HG03066 (cell line): ENCODE measurements at regions not wholly inside any gene's neighbourhood (a gene's known extent, or its start where the extent isn't known, plus 50 kb on each side); places are given as distances from the start of the nearest gene placed in this dataset.

Experiments
- ATAC-seq: cut with Tn5 transposase; IDR thresholded peaks from one replicate; pipeline ENCODE4 v1.9.1; 2021; ENCODE audit warnings: low read depth; ENCODE audit not compliant: unreplicated experiment

DNA sequence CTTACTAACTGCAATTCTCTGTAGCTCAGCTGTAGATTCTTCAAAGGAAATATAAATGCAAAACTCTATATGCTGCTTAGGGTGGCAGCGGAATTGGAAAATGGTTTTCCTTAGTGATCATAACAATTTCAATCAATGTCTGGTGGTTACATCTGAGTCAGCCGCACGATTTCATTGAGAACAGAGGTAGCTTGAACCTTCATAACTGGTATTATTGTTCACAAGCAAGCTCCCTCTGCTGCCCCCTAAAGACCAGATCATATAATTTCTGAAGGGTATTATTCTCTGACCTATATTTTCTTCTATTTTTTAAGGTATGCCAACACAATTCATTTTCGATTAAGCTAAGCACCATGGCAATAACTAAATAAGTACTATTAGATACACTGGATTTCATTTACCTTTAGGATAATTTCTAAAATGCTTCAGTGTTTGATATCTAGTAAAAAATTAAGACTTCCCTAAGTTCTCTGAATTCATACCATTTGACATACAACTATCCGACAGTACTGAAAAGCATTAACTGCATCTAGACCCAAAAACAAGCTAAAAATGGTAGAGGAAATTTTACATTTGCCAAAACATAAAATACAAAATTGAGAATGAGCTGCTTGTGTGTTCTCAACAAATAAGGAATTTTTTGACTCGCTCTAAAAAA lies 181.1 kb upstream of the SPEF2 start:
- ATAC-seq, result no peak

DNA sequence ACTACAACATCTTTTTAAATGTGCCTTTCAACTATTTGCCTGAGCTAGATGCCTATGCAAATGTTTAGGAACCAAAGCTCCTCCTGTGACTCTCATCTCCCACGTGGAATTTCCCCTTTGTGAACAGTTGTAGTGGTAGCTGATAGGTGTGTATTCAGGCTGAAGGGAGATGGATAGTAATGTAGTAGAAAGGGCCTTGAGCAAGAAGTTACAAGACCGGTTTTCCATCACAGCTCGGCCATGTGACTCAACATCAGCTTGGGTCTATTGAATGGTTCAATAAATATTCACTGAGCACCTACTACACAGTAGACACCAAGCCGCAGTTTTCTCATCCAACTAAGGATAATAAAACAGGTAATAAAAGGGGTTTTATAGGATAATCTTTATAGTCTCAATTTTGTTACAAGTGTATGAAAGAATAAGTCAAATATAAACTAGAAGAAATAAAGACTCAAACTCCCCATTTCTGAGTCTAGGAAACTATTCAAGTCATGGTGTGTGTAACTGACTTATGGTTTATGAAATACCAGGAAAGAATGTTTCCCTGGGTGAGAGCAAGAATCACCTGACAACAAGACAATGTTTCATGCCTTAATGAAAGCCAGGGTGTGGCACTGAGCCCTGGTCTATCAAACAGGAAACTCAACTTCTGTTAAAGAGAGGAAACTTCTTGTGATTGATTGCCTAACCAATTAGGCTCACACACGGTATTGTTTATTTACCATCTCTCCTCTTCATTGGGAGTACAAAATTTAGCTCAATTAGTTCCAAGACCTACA lies 187.1 kb upstream of the SPEF2 start:
- ATAC-seq, result no peak

DNA sequence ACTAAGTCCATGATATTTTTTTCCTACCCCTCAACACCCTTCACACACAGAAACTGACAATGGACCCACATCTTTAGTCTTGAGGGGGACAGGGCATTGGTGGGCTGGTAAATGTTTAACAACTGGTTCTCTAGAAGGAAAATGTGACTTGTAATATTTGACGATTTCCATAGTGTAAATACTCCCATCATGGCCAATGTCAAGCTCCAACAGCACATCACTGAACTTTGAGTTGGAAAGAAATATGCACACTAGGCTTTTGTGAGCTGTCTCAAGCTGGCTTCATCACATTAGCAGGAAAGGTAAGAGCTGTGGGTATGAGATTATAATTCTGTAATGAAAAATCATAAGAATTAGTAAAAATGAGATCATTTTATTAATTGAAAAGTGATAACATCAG lies 189.9 kb upstream of the PRLR start:
- no peak for ATAC-seq

DNA sequence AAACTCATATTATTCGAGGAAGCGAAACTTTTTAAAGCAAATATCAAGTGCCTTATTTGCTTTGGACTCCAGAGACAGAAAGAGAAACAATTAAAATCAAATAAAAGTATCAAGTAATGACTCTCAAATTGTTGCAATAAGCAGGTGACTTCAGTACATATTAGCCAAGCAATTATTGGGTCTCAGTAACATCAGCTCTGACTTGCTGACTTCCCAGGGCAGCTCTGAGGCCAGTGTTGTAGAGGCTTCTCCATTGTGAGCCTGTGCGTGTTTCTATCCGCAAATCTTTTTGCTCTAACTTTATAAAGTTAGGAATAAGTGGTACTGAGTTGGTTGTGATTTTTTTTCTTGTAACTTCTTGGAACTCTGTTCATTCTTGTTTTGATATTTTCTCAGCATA lies 186.8 kb upstream of the PRLR start:
- ATAC-seq, result no peak

DNA sequence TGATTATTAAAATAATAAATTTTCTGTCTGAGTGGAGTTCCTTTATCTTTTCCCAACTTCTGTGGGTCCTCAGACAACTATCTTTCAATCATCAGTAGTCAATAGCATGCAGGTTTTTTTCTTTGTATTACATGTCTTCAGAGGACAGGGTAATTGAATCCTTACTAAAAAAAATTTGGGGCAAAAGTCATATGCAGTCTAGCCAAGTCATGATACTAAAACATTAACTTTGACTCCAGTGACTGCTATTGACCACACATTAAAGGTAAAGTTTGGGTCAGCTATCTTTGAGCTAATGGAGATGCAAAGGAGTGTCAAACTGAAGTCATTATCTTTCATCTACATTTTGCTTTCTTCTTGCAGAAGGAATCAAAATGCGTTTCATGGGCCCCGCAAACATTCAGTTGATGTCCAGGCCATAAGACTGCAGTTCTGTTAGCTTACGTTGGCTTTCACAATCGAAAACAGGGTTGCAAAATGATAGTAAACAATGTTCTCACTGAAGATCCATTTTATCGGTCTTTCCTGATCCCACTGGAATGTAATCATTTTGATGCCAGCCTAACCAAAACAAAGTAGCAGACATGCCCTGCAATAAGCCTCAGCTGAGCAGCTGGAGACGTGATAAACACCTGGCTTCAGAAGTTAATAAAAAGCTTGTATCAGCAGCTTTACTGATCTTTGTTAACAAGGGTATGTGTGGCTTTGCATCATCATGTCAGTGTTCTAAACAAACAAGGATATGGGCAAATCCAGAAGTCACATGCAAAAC lies 186.1 kb upstream of the PRLR start:
- no peak for ATAC-seq

DNA sequence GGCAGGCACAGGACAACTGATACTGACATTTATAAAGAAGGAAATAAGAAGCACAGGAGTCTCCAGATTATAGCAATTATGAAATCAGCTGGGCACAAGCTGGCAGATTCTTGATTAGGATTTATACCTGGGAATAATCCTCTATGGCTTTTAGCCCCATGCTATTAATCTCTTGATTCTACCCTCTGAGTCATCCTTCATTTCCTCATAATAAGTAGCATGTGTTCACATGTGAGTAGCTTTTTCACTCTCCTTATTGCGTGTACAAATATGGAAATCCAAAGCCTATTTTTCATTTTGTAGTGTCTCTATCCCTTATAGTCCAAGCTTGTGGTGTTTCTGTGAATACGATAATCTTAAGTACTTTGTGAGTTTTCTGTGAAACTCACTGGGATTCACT lies 185.0 kb upstream of the PRLR start:
- no peak for ATAC-seq

DNA sequence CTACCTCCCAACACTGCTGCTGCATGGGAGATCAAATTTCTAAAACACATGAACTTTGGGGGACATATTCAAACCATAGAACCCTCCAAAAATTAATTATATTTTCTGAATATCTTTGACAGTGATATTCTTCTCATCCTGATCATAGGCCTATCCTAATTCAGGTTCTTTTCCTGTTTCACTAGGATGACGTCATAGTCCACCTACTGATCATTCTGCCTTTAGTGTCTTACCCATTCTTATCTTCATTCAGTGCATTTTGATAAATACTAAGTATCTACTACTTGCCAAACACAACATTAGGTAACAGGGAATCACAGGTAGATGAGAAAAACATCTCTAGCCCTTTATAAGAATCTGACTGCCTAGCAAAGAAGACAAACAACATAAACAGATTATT lies 179.1 kb upstream of the PRLR start:
- no peak for ATAC-seq

DNA sequence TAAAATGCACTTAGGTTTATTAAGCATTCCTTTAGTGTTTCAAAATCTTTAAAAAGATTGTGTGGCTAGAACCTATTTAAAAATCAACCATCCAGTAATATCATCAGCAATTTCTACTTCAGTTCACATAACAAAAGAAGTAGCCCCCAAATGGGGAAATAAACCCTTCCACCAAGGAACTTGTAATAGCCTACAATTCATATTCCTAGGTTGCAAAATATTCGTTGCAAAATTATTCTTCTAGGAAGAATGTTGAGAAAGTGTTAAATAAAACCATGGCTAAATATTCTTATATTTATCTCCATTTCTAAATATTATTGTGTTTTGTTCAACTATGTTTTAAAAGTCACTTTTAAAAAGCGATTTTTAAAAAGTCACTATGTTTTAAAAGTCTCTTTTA lies 177.9 kb upstream of the PRLR start:
- no peak for ATAC-seq

DNA sequence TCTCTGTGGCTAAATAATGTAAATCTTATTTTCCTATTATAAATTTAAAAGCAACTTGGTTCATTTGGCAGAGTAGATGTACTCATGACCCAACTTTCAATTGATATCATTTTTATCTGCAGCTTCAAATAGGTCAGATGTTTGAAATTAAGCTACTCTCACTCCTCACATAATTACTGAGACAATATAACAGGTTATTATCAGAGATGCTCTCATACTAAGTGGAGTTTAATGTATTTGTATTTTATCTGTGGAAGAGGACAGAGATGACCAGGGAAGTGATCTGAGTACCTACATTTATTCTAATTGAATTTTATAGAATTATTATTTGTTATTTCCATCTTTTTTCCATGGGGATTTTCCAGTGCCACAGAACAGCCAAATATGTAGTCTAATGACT lies 177.4 kb upstream of the PRLR start:
- no peak for ATAC-seq

DNA sequence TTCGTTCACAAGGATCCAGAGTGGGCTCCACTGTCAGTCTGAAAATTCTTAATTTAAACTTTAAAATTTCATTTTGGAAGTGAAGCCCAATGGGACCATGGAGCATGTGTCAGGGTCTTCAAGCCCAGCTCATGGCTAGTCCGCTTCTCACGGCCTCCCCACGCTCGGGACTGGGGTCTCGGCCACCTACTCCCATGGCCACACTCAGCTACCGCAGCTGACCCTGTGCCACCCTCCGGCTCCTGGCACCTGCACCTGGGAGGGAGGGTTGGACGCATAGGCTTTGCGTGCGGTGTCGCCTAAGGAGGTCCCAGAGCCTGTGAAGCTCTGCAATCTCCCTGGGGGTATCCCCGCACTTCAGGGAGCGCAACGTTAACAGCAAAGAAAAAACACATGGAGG lies 175.7 kb upstream of the PRLR start:
- no peak for ATAC-seq

DNA sequence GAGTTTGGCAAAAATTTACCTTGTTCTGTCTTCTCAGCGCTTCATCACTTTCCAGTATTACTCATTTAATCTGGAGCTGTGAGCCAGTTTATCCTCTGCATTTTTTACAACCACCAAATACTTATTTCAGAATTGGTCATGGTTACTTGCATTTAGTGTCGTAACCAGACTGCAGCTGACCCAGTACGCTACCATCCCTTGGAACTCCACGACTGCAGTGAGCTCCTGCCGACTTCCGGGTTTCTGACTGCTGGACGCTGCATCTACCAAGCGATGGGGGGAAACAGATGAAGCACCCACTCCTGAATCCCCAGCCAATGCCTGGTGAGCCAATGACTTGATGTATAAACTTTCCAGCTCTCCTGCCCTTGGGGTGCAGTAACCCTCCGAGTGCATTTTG lies 174.4 kb upstream of the PRLR start:
- no peak for ATAC-seq

DNA sequence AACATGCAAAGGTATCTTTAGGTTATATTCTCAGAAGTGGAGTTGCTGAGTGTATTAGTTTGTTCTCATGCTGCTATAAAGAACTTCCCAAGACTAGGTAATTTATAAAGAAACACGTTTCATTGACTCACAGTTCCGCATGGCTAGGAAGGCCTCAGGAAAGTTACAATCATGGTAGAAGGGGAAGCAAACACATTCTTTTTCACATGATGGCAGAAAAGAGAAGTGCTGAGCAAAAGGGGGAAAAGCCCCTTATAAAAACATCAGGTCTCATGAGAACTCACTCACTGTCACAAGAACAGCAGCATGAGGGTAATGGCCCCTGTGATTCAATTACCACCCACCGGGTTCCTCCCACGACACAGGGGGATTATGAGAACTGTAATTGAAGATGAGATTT lies 163.6 kb upstream of the PRLR start:
- no peak for ATAC-seq

DNA sequence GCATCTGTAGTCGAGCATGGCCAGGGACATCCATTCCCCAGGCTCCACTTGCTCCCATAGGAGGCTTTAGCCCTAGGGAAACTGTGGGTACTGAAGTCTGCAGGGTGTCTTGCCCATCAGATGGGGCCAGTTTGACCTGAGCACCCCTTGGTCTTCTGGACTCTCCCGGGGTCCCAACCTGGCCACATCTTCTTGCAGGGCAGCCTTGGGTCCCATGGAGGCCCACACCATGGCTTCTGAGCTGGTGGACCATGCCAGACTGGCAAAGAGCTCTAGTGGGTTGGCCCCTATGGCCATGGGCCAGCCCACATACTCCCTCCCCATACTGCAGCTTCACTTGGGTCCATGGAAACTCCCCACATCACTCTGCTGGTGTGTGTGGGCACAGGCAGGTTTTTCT lies 154.4 kb upstream of the PRLR start:
- no peak for ATAC-seq

DNA sequence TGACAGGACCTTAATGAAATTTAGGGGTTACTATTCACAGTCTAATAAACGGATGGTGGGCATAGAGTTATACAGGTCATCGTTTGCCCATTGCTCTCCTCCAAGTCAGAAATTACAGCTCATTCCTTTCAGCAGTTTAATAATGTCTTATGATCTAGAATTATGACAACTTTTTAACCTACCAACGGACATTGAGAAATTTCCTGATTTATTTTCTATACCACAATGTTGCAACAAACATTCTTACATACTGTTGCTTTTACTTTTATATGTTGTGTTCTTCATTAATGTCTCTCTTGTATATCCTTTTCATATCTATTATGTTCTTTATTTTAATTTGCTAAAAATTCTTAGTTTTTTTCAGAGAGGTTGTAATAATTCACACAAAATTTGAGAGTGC lies 152.8 kb upstream of the PRLR start:
- no peak for ATAC-seq

DNA sequence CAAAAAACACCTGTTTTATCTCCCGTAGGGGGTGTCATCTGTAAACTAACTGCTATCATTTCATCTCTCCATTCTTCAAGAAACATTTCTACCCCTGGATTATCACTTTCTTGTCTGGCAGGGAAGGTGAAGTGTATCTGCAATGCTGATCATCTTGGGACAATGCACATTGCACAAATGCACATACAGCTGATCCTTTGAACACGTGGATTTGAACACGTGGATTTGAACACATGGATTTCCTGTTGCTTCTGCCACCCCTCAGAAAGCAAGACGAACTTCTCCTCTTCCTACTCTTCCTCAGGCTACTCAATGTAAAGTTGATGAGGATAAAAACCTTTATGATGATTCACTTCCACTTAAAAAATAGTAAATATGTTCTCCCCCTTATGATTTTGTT lies 147.4 kb upstream of the PRLR start:
- no peak for ATAC-seq

DNA sequence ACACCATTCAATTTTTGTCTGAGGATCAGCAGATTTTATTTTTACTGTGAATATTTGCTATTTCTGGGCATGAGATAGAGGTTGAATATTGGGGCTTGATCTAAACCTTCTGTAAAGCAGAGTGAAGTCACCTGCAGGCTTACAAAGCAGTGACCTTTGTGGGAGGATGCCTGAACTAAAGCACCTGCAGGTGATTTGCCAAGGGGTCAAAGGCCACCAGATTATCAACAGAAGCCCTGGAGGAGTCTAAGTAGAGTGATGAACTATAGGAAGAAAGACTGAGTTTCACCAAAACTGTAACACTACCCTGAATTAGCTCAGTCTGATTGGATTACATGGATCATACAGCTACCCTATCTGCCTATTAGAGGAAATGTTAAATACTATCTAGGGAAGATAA lies 144.3 kb upstream of the PRLR start:
- no peak for ATAC-seq

DNA sequence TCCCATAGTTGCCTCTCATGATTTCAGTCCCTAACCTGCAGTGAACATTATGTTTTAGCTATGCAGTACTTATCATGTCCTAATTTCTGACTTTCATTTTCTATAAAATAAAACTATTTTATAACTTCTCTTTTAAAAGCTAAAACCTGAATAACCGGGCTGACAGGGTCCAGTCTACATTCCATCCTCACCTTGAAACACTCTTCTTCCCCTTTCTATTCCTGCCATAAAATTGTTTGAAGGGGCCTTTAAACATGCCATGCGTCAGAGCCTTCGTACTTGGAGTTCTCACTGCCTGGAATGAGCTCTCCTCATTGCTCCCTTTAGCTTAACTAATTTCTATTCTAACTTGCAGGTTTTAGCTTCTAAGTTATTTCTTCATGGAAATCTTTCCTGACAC lies 143.0 kb upstream of the PRLR start:
- ATAC-seq, result no peak

DNA sequence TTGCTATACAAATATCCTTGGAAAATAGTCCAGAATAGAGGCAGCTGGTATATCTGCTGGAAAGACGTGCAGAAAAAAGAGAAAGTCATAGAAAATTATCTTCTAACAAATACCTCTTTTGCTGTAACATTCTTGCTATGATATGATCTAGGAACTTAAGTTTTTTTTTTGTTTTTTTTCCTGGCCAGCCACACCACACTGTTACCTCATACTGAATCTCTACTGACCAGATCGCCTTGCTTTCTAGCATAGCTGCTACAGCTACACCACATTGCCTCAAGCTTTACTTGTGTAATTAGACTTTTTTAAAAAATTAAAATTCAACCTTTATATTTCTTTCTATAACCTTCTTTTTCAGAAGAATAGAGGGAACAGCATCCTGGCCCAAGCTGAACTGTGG lies 142.2 kb upstream of the PRLR start:
- ATAC-seq, result no peak

DNA sequence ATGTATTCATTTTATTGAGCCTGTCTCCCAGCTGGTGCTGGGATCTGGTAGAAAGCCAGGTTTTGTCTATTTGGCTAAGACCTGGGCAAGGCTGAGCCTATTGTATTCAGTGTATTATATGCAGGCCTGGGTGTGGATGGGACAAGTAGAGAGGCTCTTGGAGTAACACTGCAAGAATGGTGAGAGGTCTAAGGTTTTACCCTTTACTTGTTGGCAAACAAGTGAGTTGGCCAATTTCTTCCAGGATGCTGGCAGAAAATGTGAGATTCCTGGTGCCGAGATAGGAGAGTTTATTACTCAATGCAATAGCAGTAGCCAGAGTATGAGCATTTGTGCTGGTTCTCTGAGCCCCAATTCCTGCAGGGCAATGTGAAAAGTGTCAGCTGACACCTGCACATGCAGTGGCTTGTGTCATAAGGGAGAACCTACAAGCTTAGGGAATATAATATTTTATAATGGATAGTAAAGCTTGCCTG lies 141.7 kb upstream of the PRLR start:
- ATAC-seq, result no peak

DNA sequence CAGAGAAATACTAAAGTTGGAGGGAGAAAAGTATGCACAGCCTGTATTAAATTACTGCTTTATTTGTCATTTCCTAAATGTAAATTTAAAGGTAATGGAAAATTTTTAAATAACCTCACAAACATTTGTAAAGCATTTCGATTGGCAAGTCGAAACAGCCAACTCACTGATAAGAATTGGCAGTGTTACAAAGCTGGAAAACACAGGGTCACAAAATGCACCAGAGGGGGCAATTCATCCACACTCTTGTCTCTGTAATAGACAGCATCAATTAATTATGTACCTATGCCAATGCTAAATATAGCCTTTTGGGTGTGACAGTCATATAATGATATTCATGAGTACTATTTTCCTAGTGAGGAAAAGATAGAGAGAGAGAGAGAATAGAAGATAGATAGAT lies 140.6 kb upstream of the PRLR start:
- ATAC-seq, result no peak

DNA sequence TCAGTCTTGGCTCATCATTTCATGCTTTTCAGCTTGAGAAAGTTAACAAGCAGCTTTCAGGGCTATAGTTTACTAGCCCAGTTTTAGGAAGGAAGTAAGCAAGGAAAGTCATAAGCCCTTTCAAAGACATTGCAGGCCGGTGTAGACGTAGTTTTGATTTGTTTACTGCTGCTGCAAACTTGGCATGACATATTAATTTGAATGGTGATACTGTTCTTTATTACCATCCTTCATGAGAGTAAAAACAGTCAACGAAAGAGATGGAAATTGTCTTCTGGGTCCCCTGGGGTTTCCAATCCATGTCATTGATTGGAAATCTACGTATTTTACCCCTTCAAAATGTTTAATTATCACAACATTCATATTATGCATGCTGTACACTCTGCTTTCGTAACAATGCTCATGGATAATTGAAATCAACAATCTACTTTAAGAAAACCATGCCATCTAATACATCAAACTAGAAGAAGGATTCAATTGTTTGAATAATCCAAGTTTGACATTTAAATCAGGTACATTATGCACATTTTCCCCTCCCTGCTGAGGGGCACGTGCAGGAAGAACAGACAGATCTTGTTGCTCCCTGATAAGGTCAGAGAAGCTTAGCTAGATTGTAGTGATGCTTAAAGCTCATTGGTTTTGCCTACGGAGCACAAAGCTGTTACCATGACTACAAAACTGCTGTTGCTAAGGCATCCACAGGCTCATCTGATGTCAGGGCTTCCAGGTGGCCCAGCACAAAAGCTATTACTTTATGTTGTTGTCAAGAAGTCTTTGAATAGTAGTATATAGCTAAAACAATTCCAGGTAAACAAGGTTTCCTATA lies 139.9 kb upstream of the PRLR start:
- no peak for ATAC-seq
